HG02870 (cell line): ENCODE measurements at regions not wholly inside any gene's neighbourhood (a gene's known extent, or its start where the extent isn't known, plus 50 kb on each side); places are given as distances from the start of the nearest gene placed in this dataset.

Source experiments
- ATAC-seq: cut with Tn5 transposase; IDR thresholded peaks from one replicate; pipeline ENCODE4 v1.9.1; 2021; ENCODE audit warnings: mild to moderate bottlenecking, moderate library complexity; ENCODE audit not compliant: unreplicated experiment

- no peak for ATAC-seq
Observed at GRCh38 chr7:84251277-84251781, 56.7 kb upstream of the SEMA3A start.

GRCh38 chr7:84250452-84250851 is 55.9 kb upstream of the SEMA3A start:
- no peak for ATAC-seq

- no peak for ATAC-seq
Observed at GRCh38 chr7:84249656-84250055, 55.1 kb upstream of the SEMA3A start.

- ATAC-seq = peak; percentile 34
Observed at GRCh38 chr7:84248843-84249242, 54.3 kb upstream of the SEMA3A start.

DNA sequence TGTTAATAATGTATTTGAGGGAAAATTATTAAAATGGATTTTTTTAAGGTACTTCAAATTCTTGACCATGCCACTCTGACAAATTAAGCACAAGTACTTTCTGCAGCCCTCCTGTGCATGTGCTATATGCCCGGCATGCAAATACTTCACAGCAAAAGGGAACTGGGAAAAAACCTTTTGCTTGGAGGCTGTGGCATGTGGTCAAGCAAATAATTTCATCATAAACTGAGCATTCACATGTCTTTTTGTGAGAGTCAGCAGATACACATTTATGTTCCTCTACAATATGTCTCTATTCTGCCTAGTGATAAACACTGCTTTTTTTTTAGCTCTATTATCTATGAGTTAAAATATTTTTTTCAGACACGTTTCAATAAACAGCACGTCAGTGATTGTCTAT is 53.7 kb upstream of the SEMA3A start:
- ATAC-seq = peak; percentile 70

GRCh38 chr7:84247591-84247990 is 53.0 kb upstream of the SEMA3A start:
- no peak for ATAC-seq

DNA sequence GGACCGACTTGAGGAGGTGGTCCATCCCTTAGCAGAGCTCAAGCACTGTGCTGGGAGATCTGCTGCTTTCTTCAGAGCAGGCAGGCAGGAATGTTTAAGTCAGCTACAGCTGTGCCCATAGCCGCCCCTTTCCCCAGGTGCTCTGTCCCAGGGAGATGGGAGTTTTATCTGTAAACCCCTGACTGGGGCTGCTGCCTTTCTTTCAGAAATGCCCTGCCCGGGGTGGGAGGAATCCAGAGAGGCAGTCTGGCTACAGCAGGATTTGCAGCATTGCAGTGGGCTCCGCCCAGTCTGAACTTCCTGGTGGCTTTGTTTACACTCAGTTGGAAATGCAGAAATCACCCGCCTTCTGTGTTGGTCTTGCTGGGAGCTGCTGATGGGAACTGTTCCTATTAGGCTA is 51.2 kb upstream of the SEMA3A start:
- ATAC-seq = no peak
